Tibial nerve (tissue), 4 donors: ENCODE measurements at regions not wholly inside any gene's neighbourhood (a gene's known extent, or its start where the extent isn't known, plus 50 kb on each side); places are given as distances from the start of the nearest gene placed in this dataset.

ENCODE experiments used
- DNase-seq, 2 donors: peaks; one replicate each; pipeline ENCODE4 v3.0.0-alpha.2; 2019; ENCODE audit warnings: low spot score in 2 of 2
- H3K27ac ChIP-seq, 4 donors: fragments of 200-600 bp; sonication (generic) in 3 of 4; one replicate each; pipeline ENCODE4 v1.5.1; 2017 to 2019; ENCODE audit warnings: mild to moderate bottlenecking in 1 of 4
- H3K27me3 ChIP-seq, 2 donors: fragments of 200-600 bp; sonication (generic) in 1 of 2; one replicate each; pipeline versions ENCODE4 v1.5.1 to v1.6.0; 2017 to 2019
- H3K36me3 ChIP-seq, 3 donors: fragments of 200-600 bp; sonication (generic); one replicate each; pipeline ENCODE4 v1.5.1; 2018 to 2019
- H3K4me1 ChIP-seq, 4 donors: fragments of 200-600 bp; sonication (generic) in 3 of 4; one replicate each; pipeline ENCODE4 v1.5.1; 2017 to 2019
- H3K4me3 ChIP-seq, 4 donors: fragments of 200-600 bp; sonication (generic) in 3 of 4; one replicate each; pipeline ENCODE4 v1.5.1; 2017 to 2019; ENCODE audit warnings: mild to moderate bottlenecking in 1 of 4, moderate library complexity in 1 of 4
- H3K9me3 ChIP-seq, 4 donors: fragments of 200-600 bp; sonication (generic) in 3 of 4; one replicate each; pipeline ENCODE4 v1.5.1; 2017 to 2019
- CTCF ChIP-seq, 5 experiments: fragments of 200-600 bp in 3 of 5; fragments of 450-650 bp in 2 of 5; sonication (generic) in 3 of 5; IDR thresholded peaks; one replicate each; pipeline ENCODE4 v1.5.1; 2016 to 2019; ENCODE audit warnings: antibody characterized with exemption in 5 of 5, mild to moderate bottlenecking in 3 of 5, moderate library complexity in 2 of 5
- EP300 ChIP-seq, 2 donors: sonication (generic); formaldehyde crosslinking; IDR thresholded peaks; one replicate each; pipeline ENCODE4 v1.6.1; 2017; ENCODE audit warnings: antibody characterized with exemption in 2 of 2, mild to moderate bottlenecking in 1 of 2
- POLR2A ChIP-seq, 2 donors: fragments of 450-650 bp; IDR thresholded peaks; one replicate each; pipeline ENCODE4 v1.6.1; 2017; ENCODE audit warnings: antibody characterized with exemption in 2 of 2, mild to moderate bottlenecking in 2 of 2, moderate library complexity in 2 of 2
- WGBS, 2 donors: methylation state at CpG; one replicate each; pipeline ENCODE4 v1.1.5; 2018; 5-methylcytosine and 5-hydroxymethylcytosine counted together

- WGBS, 2 donors, result 78 to 79% methylated on average over 4 of the region's 4 CpGs
These were observed 122.7 kb downstream of the WNT5A start for GRCh38 chr3:55364421-55364820.

GRCh38 chr3:55362210-55362960, 124.7 kb downstream of the WNT5A start:
- no peaks in the 10 kb centered on the region for H3K27me3 ChIP-seq
- DNase-seq, result no peak
- H3K36me3 ChIP-seq, result no peaks in the 10 kb centered on the region
- no peak overlapping the region for H3K27ac ChIP-seq
- WGBS, 2 donors, result 87 to 90% methylated on average over 3 of the region's 3 CpGs
- peaks cover 0 to under 1% (median 0%) of the 10 kb centered on the region in 4 donors for H3K9me3 ChIP-seq
- TF ChIP-seq CTCF (IDR thresholded peaks at IDR 0.05) (no peak), POLR2A (IDR thresholded peaks at IDR 0.05) (no peak), EP300 (IDR thresholded peaks at IDR 0.05) (no peak)
- H3K4me1 ChIP-seq, result no peaks in the 10 kb centered on the region
- H3K4me3 ChIP-seq, result no peak overlapping the region

More at GRCh38 chr3:55364421-55364820, 122.7 kb downstream of the WNT5A start:
- Histone ChIP-seq H3K4me1 (no peaks in the 10 kb centered on the region), H3K9me3 (no peaks in the 10 kb centered on the region), H3K27me3 (no peaks in the 10 kb centered on the region), H3K4me3 (no peak overlapping the region), H3K27ac (no peak overlapping the region), H3K36me3 (no peaks in the 10 kb centered on the region)
- no peak for DNase-seq
- TF ChIP-seq POLR2A (IDR thresholded peaks at IDR 0.05) (no peak), EP300 (IDR thresholded peaks at IDR 0.05) (no peak), CTCF (IDR thresholded peaks at IDR 0.05) (no peak)

- H3K27ac ChIP-seq, result no peak overlapping the region
- no peaks in the 10 kb centered on the region for H3K27me3 ChIP-seq
- peaks cover 0 to 4% (median 0%) of the 10 kb centered on the region in 4 donors for H3K9me3 ChIP-seq
- H3K4me3 ChIP-seq, result no peak overlapping the region
- no peaks in the 10 kb centered on the region for H3K4me1 ChIP-seq
- no peak for TF ChIP-seq POLR2A (IDR thresholded peaks at IDR 0.05)
- TF ChIP-seq EP300 (IDR thresholded peaks at IDR 0.05), result no peak
- TF ChIP-seq CTCF (IDR thresholded peaks at IDR 0.05), result no peak
- DNase-seq, result no peak
- H3K36me3 ChIP-seq, result no peaks in the 10 kb centered on the region
- 75 to 83% methylated on average over 1 of the region's 1 CpG for WGBS, 2 donors
These were observed 129.3 kb downstream of the WNT5A start for GRCh38 chr3:55357796-55358195.

GRCh38 chr3:55352668-55353067, 134.4 kb downstream of the WNT5A start:
- Histone ChIP-seq H3K27ac (no peak overlapping the region), H3K36me3 (no peaks in the 10 kb centered on the region), H3K27me3 (no peaks in the 10 kb centered on the region), H3K4me3 (no peak overlapping the region), H3K4me1 (no peaks in the 10 kb centered on the region), H3K9me3 (peaks cover 0 to 4% (median 0%) of the 10 kb centered on the region in 4 donors)
- 89 to 97% methylated on average over 2 of the region's 2 CpGs for WGBS, 2 donors
- DNase-seq, result no peak
- no peak for TF ChIP-seq POLR2A (IDR thresholded peaks at IDR 0.05)
- no peak for TF ChIP-seq CTCF (IDR thresholded peaks at IDR 0.05)
- TF ChIP-seq EP300 (IDR thresholded peaks at IDR 0.05), result no peak

- H3K36me3 ChIP-seq, result no peaks in the 10 kb centered on the region
- no peaks in the 10 kb centered on the region for H3K4me1 ChIP-seq
- H3K27ac ChIP-seq, result no peak overlapping the region
- no peaks in the 10 kb centered on the region for H3K9me3 ChIP-seq
- no peak for TF ChIP-seq EP300 (IDR thresholded peaks at IDR 0.05)
- TF ChIP-seq CTCF (IDR thresholded peaks at IDR 0.05), result no peak
- no peak for TF ChIP-seq POLR2A (IDR thresholded peaks at IDR 0.05)
- 33 to 62% methylated on average over 1 of the region's 1 CpG for WGBS, 2 donors
- no peak for DNase-seq
- H3K4me3 ChIP-seq, result no peak overlapping the region
- no peaks in the 10 kb centered on the region for H3K27me3 ChIP-seq
These were observed 137.3 kb downstream of the WNT5A start for GRCh38 chr3:55349851-55350250.
